ENCODE measurements at regions not wholly inside any gene's neighbourhood (a gene's known extent, or its start where the extent isn't known, plus 50 kb on each side); places are given as distances from the start of the nearest gene placed in this dataset.
"Not testable (repeated sequence)": the region's sequence is repeated elsewhere in the genome, so short reads cannot be mapped to it uniquely, and the experiment has no call there.

DNA sequence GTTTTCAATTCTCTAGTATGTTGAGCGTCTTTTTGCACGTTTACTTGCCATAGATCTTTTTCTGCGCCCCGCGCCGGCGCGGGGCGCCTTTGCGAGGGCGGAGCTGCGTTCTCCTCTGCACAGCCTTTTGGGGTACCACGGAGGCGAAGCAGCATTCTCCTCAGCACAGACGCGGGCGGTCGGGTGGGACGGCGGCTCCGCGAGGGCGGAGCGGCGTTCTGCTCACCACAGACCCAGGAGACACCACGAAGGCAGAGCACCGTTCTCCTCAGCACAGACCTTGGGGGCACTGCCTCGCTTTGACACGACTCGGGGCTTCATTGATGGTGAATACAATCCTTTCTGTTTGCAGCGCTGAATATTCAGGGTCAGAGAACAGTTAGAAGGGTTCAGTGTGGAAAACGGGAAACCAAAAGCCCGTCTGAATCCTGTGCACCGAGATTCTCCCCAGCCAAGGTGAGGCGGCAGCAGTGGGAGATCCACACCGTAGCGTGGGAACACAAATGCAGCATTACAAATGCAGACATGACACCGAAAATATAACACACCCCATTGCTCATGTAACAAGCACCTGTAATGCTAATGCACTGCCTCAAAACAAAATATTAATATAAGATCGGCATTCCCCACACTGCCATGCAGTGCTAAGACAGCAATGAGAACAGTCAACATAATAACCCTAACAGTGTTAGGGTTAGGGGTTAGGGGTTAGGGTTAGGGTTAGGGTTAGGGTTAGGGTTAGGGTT is 190.7 kb upstream of the VIPR2 start:
- DNase-seq (ENCODE audit: insufficient read length, low spot score, missing footprints); H3K36me3 ChIP-seq (ENCODE audit: insufficient read depth, low read length); H3K4me3 ChIP-seq (ENCODE audit: insufficient read depth, low read length); H3K4me2 ChIP-seq (ENCODE audit: insufficient read depth, low read length); H4K20me1 ChIP-seq (ENCODE audit: insufficient read depth, low read length); H3K79me2 ChIP-seq (ENCODE audit: insufficient read depth, low read length); H3K27ac ChIP-seq (ENCODE audit: low read depth, low read length); H3K27me3 ChIP-seq (ENCODE audit: insufficient read depth, low read length); H2AFZ ChIP-seq (ENCODE audit: low read length); H3K9me3 ChIP-seq (ENCODE audit: low read depth, low read length); H3K4me1 ChIP-seq (ENCODE audit: insufficient read depth, low read length): not testable (repeated sequence)

DNA sequence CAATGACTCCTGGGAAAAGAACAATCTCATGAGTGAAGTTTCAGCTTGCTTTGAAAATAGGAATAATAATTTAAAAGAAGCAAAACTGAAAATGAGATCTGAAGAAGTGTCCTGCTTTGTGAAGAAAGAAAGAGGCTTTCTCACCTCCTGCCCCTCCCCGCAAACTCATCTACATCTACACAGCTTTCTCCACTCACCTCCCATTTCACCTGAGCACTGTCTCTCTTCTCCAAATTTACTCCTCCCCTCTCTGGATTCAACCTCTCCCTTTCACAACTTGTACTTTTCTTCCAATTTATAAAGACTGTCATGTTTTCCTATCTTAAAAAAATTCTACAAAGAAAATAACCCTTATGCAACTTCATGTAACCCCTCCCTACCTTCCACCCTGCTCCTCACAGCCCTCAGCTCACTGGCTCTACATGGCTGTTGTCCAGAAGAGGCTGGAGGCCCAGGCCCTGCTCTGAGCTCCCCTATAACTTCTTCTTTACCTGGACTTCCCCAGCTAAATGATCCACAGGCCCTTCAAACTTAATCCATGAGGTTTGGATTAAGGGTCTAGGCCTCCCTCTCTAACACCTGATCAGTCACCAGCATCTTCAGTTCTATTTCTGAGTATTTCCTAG is 188.3 kb upstream of the VIPR2 start:
- not testable (repeated sequence) for H3K36me3 ChIP-seq (ENCODE audit: insufficient read depth, low read length); H3K79me2 ChIP-seq (ENCODE audit: insufficient read depth, low read length); H3K4me2 ChIP-seq (ENCODE audit: insufficient read depth, low read length); H3K4me3 ChIP-seq (ENCODE audit: insufficient read depth, low read length); H3K27ac ChIP-seq (ENCODE audit: low read depth, low read length); H3K27me3 ChIP-seq (ENCODE audit: insufficient read depth, low read length); H4K20me1 ChIP-seq (ENCODE audit: insufficient read depth, low read length); DNase-seq (ENCODE audit: insufficient read length, low spot score, missing footprints); H2AFZ ChIP-seq (ENCODE audit: low read length); H3K9me3 ChIP-seq (ENCODE audit: low read depth, low read length); H3K4me1 ChIP-seq (ENCODE audit: insufficient read depth, low read length)

DNA sequence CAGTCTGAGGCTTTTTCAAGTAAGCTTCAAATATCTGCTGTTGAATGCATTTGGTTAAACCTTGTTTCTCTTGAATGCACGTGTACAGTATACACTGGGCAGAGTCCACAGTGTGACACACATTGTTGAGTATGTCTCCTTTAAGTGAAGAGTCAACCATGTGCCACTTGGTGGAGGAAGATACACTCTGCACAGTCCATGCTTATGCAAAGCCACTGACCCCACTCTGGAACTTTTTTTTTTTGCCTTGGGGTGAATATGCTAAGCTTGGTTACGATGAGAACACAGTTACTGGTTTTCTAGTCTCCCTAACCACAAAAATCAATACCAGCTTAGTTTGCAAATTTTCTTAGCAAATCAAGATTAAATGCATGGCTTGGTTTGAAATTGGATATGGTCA is 186.8 kb upstream of the VIPR2 start:
- H3K36me3 ChIP-seq (ENCODE audit: insufficient read depth, low read length), result no peaks in the 10 kb centered on the region
- DNase-seq (ENCODE audit: insufficient read length, low spot score, missing footprints), result no peak
- no peak overlapping the region for H2AFZ ChIP-seq (ENCODE audit: low read length)
- TF ChIP-seq, protein P1, sequence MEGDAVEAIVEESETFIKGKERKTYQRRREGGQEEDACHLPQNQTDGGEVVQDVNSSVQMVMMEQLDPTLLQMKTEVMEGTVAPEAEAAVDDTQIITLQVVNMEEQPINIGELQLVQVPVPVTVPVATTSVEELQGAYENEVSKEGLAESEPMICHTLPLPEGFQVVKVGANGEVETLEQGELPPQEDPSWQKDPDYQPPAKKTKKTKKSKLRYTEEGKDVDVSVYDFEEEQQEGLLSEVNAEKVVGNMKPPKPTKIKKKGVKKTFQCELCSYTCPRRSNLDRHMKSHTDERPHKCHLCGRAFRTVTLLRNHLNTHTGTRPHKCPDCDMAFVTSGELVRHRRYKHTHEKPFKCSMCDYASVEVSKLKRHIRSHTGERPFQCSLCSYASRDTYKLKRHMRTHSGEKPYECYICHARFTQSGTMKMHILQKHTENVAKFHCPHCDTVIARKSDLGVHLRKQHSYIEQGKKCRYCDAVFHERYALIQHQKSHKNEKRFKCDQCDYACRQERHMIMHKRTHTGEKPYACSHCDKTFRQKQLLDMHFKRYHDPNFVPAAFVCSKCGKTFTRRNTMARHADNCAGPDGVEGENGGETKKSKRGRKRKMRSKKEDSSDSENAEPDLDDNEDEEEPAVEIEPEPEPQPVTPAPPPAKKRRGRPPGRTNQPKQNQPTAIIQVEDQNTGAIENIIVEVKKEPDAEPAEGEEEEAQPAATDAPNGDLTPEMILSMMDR (IDR thresholded peaks at IDR 0.05; ENCODE audit: extremely low read depth, low read depth, low read length), result no peak
- H3K4me1 ChIP-seq (ENCODE audit: insufficient read depth, low read length), result no peaks in the 10 kb centered on the region
- H3K4me2 ChIP-seq (ENCODE audit: insufficient read depth, low read length), result no peak overlapping the region
- H3K9me3 ChIP-seq (ENCODE audit: low read depth, low read length), result peaks cover 2% of the 10 kb centered on the region
- H3K27me3 ChIP-seq (ENCODE audit: insufficient read depth, low read length), result no peaks in the 10 kb centered on the region
- H3K79me2 ChIP-seq (ENCODE audit: insufficient read depth, low read length), result no peaks in the 10 kb centered on the region
- no peak overlapping the region for H3K27ac ChIP-seq (ENCODE audit: low read depth, low read length)
- H4K20me1 ChIP-seq (ENCODE audit: insufficient read depth, low read length), result no peaks in the 10 kb centered on the region
- no peak overlapping the region for H3K4me3 ChIP-seq (ENCODE audit: insufficient read depth, low read length)

DNA sequence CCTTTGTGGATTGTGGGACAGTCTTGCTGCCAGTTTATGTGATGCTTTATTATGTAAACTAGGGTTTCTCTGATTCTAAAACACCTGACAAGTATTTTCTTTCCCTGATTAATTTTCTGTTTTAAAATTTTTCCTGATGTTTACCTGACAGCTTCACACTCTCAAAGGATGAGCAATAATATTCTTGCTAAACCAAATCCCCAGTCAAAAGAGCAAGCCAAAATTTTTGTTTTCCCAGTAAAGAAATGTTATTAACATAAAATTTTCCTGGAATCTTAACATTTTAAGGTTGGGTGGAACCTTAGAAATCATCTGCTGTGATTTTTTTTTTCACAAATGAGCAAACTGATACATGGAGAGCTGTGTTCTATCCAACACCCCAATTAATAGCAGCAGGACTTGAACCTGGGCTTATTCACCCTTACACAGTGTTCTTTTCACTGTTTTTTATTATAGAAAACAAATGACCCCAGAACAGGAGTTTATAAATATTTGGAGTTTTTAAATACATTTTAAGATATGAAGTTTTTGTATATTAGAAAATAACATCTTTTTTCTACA is 185.2 kb upstream of the VIPR2 start:
- H3K4me3 ChIP-seq (ENCODE audit: insufficient read depth, low read length), result no peak overlapping the region
- H3K4me1 ChIP-seq (ENCODE audit: insufficient read depth, low read length), result no peaks in the 10 kb centered on the region
- H3K9me3 ChIP-seq (ENCODE audit: low read depth, low read length), result peaks cover 2% of the 10 kb centered on the region
- no peak overlapping the region for H3K27ac ChIP-seq (ENCODE audit: low read depth, low read length)
- DNase-seq (ENCODE audit: insufficient read length, low spot score, missing footprints), result no peak
- no peaks in the 10 kb centered on the region for H3K79me2 ChIP-seq (ENCODE audit: insufficient read depth, low read length)
- no peak overlapping the region for H3K4me2 ChIP-seq (ENCODE audit: insufficient read depth, low read length)
- no peaks in the 10 kb centered on the region for H3K36me3 ChIP-seq (ENCODE audit: insufficient read depth, low read length)
- no peaks in the 10 kb centered on the region for H4K20me1 ChIP-seq (ENCODE audit: insufficient read depth, low read length)
- H3K27me3 ChIP-seq (ENCODE audit: insufficient read depth, low read length), result no peaks in the 10 kb centered on the region
- TF ChIP-seq, protein P1 (IDR thresholded peaks at IDR 0.05; ENCODE audit: extremely low read depth, low read depth, low read length), result no peak
- H2AFZ ChIP-seq (ENCODE audit: low read length), result no peak overlapping the region

DNA sequence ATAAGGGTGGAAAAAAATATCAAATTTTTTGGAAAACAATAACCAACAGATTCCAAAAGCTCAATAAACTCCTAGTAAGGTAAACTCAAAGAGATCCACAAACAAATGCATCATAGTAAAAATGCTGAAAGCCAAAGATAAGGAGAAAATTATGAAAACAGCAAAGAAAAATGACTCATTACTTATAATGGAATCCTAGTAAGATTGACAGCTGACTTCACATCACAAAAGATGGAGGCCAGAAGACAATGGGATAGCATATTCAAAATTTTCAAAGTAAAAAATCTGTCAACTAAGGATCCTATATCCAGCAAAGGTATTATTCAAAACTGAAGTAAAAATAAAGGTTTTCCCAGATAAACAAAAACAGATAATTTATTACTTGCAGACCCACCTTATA is 183.4 kb upstream of the VIPR2 start:
- Histone ChIP-seq H3K4me3 (ENCODE audit: insufficient read depth, low read length) (no peak overlapping the region), H3K4me1 (ENCODE audit: insufficient read depth, low read length) (no peaks in the 10 kb centered on the region), H4K20me1 (ENCODE audit: insufficient read depth, low read length) (no peaks in the 10 kb centered on the region), H3K36me3 (ENCODE audit: insufficient read depth, low read length) (no peaks in the 10 kb centered on the region), H2AFZ (ENCODE audit: low read length) (no peak overlapping the region), H3K27ac (ENCODE audit: low read depth, low read length) (no peak overlapping the region), H3K27me3 (ENCODE audit: insufficient read depth, low read length) (no peaks in the 10 kb centered on the region), H3K9me3 (ENCODE audit: low read depth, low read length) (peaks cover 2% of the 10 kb centered on the region), H3K4me2 (ENCODE audit: insufficient read depth, low read length) (no peak overlapping the region), H3K79me2 (ENCODE audit: insufficient read depth, low read length) (no peaks in the 10 kb centered on the region)
- DNase-seq (ENCODE audit: insufficient read length, low spot score, missing footprints), result no peak
- TF ChIP-seq, protein P1 (IDR thresholded peaks at IDR 0.05; ENCODE audit: extremely low read depth, low read depth, low read length), result no peak

Measured in osteoblast (primary cell).